NCI-H1436 treated with DMSO at 0.1 percent for 48 hours (cell line): ENCODE measurements at regions not wholly inside any gene's neighbourhood (a gene's known extent, or its start where the extent isn't known, plus 50 kb on each side); places are given as distances from the start of the nearest gene placed in this dataset.

ENCODE experiments used
- DNase-seq: peaks from one replicate; lab custom pipeline; 2025; lab: John Stamatoyannopoulos, UW

GRCh38 chr5:3393920-3394597 is 201.6 kb upstream of the IRX1 start:
- no peak for DNase-seq

DNA sequence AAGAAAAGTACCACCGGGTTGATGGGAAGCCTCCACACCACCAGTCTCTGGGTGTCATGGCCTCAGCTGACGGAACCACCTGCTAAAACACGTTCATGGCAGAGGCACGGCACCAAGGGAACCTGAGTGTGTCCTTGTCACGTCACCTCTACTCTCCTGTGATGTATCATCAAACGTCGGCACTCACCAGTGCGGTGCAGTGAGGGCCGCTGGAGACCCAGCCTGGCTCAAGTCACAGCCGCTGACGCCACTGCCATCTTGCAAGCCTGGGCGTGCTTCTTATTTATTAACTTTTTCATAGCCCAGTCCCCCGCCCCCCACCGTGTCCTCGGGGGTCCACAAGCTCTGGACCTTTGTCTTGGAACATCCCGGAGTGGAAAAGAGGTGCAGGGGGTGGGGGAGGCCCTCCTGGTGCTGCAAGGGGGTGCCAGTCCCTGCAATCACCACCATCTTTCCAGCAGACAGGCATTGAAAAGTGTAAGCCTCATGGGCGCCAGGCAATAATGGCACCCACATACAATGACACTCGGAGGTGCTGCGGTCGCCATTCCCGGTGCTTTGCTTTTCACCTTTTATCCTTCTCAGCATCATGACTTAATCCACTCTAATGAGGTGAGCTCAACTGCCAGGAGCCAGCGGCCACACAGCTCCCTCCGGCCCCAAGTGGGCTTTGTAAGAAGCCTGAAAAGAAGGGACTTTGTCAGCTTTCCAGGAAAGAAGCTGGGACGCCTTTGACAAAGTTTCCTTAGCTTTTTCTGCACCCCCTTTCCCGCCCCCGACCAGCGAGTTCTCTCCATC is 202.3 kb upstream of the IRX1 start:
- no peak for DNase-seq

- no peak for DNase-seq
These were observed 203.2 kb upstream of the IRX1 start for GRCh38 chr5:3392306-3392939.

GRCh38 chr5:3391210-3391609 is 204.4 kb upstream of the IRX1 start:
- DNase-seq: no peak

DNA sequence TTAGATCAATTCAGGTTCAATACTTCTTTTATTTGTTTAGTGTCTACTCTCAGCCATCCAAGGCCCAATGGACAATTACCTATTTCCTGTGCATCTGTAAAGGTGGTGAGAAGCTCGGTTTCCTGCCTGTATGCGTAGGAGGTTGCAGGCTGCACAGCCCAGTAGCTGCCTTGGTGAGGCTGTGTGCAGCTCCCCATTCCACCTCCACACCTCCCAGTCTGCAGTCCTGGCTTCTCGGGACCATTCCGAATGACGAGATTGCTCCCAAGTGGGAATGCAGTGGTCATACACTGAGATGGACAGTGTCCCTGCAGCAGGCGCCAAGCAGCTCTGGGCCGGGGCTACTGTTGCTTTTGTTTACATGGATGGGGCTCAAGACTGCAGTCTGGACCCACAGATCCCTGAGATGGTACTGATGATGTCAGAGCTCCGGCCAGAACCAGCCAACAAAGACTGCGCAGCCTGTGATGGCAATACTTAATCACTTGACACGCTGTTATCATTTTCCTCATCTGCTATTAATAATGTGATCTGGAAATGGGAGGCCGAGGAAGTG is 206.1 kb upstream of the IRX1 start:
- DNase-seq: no peak

DNA sequence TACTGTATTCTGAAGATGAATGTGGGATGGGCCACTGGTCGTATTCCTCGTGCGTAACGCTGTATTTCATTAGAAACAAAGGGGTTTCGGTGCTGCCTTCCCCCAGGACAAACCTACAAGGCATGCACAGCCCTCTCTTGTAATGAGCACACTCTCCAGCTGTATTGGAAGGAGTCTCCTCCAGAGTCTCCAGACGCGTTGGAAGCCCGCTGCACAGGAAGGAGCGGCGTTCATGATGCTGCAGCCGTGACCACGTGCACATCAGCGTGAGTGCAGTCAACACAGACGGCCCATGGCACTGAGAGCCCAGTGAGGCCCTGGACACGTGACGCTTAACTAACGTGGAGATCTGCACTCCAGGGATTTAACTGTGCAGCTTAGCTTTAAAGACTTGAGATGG is 209.0 kb upstream of the IRX1 start:
- no peak for DNase-seq

DNA sequence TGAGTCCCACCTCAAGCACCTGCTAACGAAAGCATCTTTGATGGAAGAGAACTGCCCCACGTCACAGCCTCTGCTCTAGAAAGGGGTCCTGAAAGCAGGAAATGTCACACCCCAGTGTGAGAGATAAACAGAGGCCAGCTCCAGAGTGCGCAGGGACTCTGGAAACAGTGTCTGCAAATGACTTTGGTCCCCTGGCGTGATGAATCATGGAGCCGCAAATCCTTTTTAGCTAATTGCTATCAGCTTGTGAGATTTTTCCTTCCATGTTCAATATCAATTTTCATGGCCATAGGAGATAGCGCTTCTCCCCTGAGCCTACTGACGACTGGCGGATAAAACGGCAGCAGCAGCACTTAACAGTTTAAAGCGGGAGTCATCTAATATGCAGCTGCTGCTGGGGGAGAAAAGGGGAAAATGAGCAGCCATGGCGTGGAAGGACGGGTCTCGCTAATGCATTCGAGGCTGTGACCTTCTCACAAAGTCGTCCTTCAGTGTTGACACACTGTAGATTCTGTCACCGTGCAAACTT is 209.6 kb upstream of the IRX1 start:
- DNase-seq: no peak

- DNase-seq: no peak
These were observed 211.1 kb upstream of the IRX1 start for GRCh38 chr5:3384531-3384930.

DNA sequence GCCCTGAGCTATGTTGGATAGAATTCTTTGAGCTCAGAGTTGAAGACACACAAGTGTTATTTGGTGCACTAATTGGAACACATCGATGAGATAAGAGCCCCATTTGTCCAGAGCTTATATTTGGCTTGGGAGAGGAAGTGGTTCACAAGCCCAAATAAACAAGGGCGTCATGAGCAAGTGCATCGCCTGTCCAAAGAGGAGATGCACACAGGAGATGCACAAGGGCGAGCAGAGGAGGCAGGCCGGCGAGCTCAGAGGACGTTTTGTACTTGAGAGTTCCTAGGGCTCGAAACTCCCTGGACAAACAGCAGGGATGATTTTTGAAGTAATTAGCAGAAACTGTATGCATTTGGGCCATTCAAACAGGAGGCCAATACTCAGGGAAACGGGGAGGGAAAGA is 212.8 kb upstream of the IRX1 start:
- DNase-seq: no peak

- DNase-seq: no peak
These were observed 213.5 kb upstream of the IRX1 start for GRCh38 chr5:3382151-3382550.

GRCh38 chr5:3381206-3381825 is 214.3 kb upstream of the IRX1 start:
- no peak for DNase-seq

DNA sequence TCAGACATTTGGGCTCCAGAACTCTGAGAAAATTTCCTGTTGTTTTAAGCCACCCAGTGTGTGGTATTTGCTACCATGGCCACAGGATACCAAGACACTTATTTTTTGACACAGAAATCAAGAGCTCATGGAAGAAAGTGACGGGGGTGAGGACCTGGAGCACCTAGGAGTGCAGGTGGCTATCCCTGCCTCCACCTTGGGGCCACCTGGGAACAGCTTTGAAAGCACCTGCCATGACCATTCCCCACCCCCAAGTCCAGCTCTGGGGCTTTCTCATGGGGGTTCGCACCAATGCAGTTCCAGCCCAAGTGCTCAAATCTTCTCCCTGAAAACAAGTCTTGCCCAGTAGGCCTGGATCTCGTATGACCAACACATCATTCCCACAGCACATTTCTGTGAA is 214.9 kb upstream of the IRX1 start:
- no peak for DNase-seq

DNA sequence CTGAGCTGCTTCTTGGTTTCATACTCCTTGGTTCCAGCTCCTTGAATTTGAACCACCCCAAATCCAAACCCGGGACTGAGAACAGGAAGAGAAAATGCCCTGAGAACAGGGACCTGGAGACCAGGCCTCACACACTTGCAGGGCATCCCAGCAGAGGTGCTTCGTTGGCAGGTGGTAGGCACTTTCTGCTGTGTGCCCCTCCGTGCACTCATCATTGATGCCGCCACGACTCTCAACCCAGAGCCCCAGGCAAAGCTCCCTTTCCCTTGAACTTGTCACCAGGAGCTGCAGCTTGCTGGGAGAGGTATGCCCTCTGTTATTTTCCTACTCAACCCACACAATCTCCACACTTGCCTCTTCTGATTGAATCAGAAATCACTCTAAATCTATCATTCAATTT is 217.8 kb upstream of the IRX1 start:
- no peak for DNase-seq

GRCh38 chr5:3377176-3377575 is 218.5 kb upstream of the IRX1 start:
- no peak for DNase-seq

DNA sequence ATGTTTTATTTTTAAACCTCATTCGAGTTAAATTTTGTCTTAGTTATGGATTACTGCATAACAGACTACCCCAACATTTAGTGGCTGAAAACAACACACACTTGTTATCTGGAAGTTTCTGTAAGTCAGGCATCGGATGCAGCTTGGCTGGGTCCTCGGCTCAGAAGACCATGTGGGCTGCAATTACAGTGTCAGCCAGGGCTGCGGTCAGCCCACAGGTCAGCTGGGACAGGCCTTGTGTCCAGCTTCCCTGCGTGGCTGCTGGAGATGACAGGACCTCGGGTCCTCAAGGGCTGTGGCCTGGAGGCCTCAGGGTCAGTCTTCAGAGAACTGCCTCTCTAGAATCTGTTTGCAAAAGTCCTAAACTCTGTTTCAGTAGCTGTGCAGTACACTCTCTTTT is 219.0 kb upstream of the IRX1 start:
- DNase-seq: no peak

DNA sequence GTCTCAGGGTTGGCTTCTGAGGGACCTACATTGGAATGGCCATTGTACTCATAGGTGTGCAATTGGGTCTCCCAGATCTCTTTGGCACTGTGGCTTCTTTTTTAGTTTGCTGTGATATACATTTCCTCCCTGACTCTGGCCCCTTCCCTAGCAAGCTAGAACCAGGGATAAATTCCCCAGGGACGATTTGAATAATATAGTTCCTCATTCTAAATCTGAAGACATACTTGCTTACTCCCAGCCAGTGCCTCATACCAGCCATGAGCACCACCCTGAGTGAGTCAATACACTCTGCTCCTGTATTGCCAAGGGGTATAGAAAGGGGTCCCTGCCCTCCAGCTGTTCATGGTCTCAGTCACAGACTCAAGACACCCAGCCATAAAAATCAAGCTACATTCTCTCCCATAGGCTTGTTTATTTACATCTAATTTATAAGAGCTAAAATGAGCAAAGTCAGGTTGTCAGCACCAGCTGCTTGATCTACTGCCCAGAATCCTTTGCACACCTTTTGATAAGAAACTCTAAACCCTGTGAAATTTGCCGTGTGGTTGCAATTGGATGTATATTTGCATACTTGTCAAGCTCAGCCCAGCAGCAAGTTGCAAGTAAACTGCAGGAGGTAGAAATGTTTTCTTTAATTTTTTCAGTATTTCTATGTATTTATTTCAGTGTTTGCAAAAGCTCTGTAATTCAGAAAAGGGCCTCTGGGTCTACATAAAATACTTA is 219.9 kb upstream of the IRX1 start:
- no peak for DNase-seq

- DNase-seq: no peak
These were observed 222.2 kb upstream of the IRX1 start for GRCh38 chr5:3373391-3373790.

- DNase-seq: no peak
These were observed 223.3 kb upstream of the IRX1 start for GRCh38 chr5:3372289-3372688.

- DNase-seq: no peak
These were observed 230.0 kb upstream of the IRX1 start for GRCh38 chr5:3365501-3366215.

DNA sequence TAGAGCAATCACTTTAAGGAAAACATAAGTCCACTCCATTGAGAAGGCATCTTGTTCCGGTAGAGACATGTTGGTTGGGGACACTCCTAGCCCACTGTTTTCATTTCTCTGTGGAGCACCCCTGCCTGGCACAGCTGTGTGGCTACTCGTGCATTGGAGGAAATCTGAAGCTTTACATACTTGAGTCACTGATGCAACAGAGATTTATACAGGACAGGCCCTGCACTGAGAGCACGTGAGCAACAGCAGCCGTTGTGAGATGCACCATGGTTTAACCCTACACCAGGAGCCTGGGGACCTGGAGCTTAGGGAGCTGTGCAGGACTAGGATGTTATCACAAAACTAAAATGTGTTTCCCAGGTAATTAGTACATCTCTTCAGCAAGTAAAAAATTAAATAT is 230.7 kb upstream of the IRX1 start:
- no peak for DNase-seq

GRCh38 chr5:3364433-3364832 is 231.2 kb upstream of the IRX1 start:
- no peak for DNase-seq
